ENCODE measurements at regions not wholly inside any gene's neighbourhood (a gene's known extent, or its start where the extent isn't known, plus 50 kb on each side); places are given as distances from the start of the nearest gene placed in this dataset.

DNA sequence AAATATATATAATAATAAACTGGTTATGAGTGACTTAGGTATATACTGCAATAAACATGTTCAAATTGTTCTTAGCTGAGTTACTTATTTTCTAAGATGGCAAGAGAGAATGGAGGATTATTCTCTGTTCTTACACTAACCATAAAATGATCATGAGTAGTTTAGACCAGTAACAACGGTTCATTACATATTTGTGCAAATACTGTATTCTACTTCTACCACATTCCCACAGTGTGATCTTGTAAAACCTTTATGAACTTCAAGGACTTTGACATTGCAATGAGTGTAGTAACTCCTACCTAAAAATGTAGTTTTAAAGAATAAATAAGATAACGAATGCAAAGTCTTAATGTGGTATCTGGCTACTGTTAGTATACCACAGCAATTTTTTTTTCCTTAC is 353.7 kb upstream of the NCAM2 start:
- DNase-seq (ENCODE audit: low read depth in 2 of 2), result no peak

DNA sequence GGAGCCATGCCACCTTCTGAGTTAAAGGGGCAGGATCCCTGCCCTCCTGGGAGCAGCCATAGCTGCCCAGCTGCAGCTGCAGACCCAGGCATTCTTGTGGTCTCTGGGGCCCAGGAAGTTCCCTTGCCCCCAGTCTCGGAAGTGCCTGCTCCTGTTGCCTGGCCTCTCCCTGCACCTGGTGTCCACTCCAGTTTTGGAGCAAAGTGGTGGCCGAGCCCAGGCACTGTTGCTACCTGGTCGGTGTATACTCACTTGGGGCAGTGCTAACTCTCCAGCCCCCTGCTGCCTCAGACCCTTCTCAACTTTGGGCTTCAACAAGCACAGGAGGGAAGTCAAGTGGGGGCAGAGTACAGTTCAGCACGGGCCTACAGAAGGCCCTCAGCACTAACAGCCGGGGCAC is 352.9 kb upstream of the NCAM2 start:
- DNase-seq (ENCODE audit: low read depth in 2 of 2), result no peak

GRCh38 chr21:20646431-20647165 is 351.6 kb upstream of the NCAM2 start:
- DNase-seq (ENCODE audit: low read depth in 2 of 2), result no peak

- DNase-seq (ENCODE audit: low read depth in 2 of 2), result no peak
Observed at GRCh38 chr21:20647607-20648006, 350.6 kb upstream of the NCAM2 start.

- no peak for DNase-seq (ENCODE audit: low read depth in 2 of 2)
Observed at GRCh38 chr21:20649231-20649630, 349.0 kb upstream of the NCAM2 start.

DNA sequence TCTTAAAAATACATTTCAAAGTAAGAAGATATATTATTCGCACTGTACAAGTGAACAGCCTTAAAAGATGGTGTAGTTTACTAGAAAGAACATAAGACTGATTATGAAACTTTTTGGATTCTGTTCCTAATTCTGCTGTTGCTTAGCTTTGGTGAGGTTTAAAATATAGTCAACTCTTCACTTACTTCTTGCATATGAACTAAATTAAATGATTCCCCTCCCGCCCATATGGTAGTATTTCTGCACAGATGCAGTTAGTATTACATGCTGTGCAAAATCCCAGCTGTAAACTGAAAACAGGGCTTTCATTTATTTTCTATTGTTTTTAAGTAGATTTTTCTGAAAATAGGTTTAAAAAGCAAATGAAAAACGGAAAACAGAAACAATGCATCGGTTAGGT is 345.4 kb upstream of the NCAM2 start:
- DNase-seq (ENCODE audit: low read depth in 2 of 2), result no peak

DNA sequence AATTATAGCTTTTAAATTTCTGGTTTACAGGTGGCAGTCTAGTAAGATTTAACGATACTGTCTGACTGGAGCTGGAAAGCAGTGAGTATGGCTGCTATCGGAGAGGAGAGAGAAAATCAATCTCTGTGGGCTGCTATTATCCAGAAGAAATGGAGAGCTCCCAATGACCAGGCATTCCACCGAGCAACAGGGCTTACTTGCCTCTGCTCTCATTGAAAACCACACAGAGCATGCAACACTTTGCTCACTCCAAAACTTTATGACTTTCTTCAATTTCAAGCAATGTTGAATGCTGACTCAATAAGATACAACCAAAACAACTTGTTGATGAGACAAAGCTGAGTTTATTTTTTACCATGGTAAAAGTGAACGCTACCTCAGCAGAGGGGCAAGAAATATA is 337.0 kb upstream of the NCAM2 start:
- DNase-seq (ENCODE audit: low read depth in 2 of 2), result no peak

DNA sequence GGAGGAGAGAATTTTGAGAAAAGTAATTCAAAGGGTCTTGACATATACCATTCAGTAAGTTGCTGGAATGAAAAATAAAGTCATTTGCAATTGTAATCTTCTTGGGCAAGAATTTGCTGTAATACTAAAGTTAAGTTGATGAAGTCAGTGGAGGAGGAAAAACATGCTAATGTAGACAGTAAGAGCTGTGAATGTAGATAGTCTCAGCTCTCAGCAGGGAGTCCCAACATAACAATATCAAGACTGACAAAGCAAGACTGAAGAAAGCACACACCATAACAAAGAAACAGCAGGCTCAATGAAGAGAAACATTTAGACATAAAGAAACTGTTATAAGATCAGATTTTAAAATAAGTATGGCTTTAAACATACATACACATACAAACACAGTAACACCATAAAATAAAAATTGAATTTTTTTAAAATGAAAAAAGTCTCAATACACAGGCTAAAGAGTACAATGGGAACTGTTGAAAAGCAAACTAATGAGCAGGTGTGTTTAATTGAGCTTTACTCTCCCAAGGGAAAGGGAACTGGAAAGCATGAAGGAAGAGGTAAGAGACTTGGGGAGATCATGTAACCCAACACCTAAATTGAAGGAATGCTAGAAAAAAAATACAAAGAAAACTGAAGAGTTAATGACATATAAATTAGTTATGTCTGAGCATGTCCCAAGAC is 336.3 kb upstream of the NCAM2 start:
- no peak for DNase-seq (ENCODE audit: low read depth in 2 of 2)

DNA sequence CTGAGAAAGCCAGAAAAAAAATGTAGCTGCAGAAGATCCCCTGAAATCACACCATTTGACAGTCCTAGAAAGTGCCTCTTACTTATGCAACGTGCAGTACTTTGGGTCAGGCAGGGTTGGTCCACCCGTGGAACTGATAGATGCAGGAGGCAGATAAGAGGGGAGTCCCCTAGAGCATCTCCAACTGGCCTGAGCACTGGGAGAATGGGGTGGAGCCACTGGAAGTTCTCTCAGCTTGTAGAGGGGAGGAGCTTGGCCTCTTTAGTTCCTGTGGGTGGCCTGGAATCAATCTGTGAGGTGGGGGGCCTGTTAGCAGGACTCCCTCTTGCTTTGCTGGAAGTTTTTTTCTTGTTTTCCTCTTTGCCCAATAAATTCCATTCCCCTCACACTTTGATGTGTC is 335.7 kb upstream of the NCAM2 start:
- no peak for DNase-seq (ENCODE audit: low read depth in 2 of 2)

DNA sequence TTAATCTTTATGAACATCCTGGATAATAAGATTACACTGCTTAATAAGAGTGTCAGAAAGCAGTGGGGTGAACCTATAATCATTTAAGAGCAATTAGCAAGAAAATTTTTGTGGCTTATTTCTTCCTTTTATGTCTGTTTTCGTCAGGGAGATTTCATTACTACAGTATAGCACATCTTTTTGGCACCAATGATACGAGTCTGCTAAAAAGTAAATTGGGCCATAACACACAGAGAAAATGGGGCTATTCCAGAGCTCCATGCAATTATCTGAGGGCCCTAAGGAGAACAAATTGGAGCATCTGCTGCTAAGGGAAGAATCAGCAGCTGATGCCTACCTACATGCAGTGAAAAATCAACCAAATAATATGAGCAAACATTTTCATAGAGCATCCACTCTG is 330.3 kb upstream of the NCAM2 start:
- no peak for DNase-seq (ENCODE audit: low read depth in 2 of 2)

GRCh38 chr21:20685475-20685874 is 312.7 kb upstream of the NCAM2 start:
- DNase-seq (ENCODE audit: low read depth in 2 of 2), result no peak

GRCh38 chr21:20698585-20698984 is 299.6 kb upstream of the NCAM2 start:
- DNase-seq (ENCODE audit: low read depth in 2 of 2), result no peak

GRCh38 chr21:20701235-20701634 is 297.0 kb upstream of the NCAM2 start:
- DNase-seq (ENCODE audit: low read depth in 2 of 2), result peak in 1 of 2 donors; percentile 1

DNA sequence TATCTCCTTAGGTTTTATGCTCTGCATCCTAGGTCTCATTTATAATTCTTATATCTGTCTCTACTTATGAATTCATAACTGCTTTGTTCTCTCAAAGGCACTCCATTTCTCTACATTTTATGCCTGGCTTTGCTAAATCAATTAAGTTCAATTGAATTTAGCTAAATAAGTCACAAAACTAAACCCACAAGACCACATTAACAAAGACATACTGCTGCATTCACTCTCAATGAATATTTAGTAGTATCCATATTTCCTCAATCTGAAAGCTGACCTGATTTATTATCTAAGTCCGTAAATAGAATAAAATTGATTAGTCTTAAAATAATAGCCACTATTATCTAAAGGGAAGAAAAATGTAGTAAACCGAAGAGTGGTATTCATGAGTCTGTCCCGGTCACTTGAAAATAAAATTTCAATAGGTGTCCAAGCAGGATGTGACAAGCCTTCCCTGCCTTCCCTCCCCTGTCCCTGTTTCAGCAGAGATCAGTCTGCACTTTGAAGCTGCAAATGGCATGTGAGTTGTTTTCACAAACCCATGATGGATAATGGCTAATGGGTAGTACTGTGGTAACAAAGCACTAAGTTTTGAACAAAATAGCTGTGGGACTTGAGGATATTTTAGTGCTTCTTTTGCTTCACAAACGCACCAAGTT is 295.0 kb upstream of the NCAM2 start:
- no peak for DNase-seq (ENCODE audit: low read depth in 2 of 2)

GRCh38 chr21:20720623-20721022 is 277.6 kb upstream of the NCAM2 start:
- no peak for DNase-seq (ENCODE audit: low read depth in 2 of 2)

GRCh38 chr21:20721151-20721550 is 277.1 kb upstream of the NCAM2 start:
- no peak for DNase-seq (ENCODE audit: low read depth in 2 of 2)

DNA sequence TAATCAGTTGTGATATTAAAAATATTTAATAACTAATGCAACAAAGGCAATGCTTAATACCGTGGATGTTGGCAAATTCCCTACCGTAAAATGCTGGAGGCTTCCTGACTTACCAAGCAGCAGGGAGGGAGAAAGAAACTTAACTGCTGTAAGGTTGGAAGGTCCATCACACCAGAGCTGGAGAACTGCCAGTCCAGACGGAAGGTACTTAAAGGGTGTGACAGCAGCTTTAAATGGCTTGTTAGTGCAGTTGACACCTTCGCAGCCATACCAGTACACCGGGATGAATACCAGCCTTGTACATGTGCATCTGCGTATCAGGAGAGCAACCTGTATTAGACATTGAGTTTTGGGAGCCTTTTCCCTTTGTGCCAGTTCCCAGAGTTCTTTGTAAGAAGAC is 269.5 kb upstream of the NCAM2 start:
- no peak for DNase-seq (ENCODE audit: low read depth in 2 of 2)

DNA sequence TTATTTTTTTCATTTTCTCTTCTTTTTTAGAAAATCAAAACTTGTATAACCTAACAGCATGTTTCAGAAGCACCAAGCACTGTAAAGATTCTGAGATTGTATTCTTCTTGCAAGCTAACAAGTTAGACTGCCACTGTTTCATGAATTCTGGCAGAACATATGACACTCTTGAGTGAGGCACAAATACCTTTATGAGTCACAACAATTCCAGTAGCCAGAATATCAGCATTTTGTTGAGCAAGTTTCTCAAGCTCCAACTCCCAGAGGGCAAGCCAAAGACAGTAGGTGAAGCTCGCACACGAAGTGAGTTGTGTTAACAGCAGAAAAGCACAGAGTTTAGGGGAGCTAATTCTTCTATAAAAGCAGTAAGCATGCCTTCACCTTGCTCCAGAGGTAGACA is 268.8 kb upstream of the NCAM2 start:
- DNase-seq (ENCODE audit: low read depth in 2 of 2), result no peak

DNA sequence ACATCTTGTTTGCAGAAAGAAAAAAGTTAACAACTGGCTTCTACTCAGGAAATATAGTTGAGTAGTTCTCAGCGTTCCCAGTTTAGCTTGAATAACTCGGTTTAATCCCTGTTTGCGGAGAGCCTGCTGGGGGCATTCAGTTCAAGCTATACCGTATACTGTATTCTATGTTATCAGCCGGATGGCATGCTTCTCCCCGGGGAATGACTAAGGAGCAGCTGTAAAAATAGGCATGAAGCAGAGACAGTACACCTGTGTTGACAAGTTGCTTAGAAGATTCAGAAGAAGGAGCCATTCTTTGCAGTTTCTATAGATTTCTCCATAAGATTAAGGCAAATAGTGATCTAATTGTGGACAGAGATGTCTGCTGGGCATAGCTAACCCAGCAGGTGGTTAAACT is 267.8 kb upstream of the NCAM2 start:
- no peak for DNase-seq (ENCODE audit: low read depth in 2 of 2)

GRCh38 chr21:20735257-20735656 is 263.0 kb upstream of the NCAM2 start:
- no peak for DNase-seq (ENCODE audit: low read depth in 2 of 2)

- DNase-seq (ENCODE audit: low read depth in 2 of 2), result no peak
Observed at GRCh38 chr21:20737227-20737913, 260.8 kb upstream of the NCAM2 start.

GRCh38 chr21:20739421-20739820 is 258.8 kb upstream of the NCAM2 start:
- no peak for DNase-seq (ENCODE audit: low read depth in 2 of 2)

GRCh38 chr21:20741445-20741844 is 256.8 kb upstream of the NCAM2 start:
- DNase-seq (ENCODE audit: low read depth in 2 of 2), result no peak

Measured in stimulated activated CD8-positive, alpha-beta memory T cell treated with anti-CD3 and anti-CD28 coated beads, Interleukin-2, amount 100 ng/mL, for 48 hours (primary cell).